ENCODE measurements at regions not wholly inside any gene's neighbourhood (a gene's known extent, or its start where the extent isn't known, plus 50 kb on each side); places are given as distances from the start of the nearest gene placed in this dataset.
"Not testable (repeated sequence)": the region's sequence is repeated elsewhere in the genome, so short reads cannot be mapped to it uniquely, and the experiment has no call there.

DNA sequence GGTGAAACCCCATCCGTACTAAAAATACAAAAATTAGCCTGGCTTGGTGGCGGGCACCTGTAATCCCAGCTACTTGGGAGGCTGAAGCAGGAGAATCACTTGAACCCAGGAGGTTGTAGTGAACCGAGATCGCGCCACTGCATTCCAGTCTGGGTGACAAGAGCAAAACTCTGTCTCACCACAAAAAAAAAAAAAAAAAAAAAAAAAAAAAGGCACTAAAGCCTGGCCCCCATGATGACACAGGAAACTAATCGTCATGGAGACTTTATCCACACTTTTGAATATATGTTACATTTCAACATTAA lies 136.2 kb upstream of the KCNJ15 start:
- TF ChIP-seq, protein P1, sequence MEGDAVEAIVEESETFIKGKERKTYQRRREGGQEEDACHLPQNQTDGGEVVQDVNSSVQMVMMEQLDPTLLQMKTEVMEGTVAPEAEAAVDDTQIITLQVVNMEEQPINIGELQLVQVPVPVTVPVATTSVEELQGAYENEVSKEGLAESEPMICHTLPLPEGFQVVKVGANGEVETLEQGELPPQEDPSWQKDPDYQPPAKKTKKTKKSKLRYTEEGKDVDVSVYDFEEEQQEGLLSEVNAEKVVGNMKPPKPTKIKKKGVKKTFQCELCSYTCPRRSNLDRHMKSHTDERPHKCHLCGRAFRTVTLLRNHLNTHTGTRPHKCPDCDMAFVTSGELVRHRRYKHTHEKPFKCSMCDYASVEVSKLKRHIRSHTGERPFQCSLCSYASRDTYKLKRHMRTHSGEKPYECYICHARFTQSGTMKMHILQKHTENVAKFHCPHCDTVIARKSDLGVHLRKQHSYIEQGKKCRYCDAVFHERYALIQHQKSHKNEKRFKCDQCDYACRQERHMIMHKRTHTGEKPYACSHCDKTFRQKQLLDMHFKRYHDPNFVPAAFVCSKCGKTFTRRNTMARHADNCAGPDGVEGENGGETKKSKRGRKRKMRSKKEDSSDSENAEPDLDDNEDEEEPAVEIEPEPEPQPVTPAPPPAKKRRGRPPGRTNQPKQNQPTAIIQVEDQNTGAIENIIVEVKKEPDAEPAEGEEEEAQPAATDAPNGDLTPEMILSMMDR (IDR thresholded peaks at IDR 0.05): not testable (repeated sequence)
- not testable (repeated sequence) for TF ChIP-seq EP300 (IDR thresholded peaks at IDR 0.05)

Measured in stomach (tissue), 4 donors.